Upper lobe of left lung (tissue), 6 donors: ENCODE measurements at regions not wholly inside any gene's neighbourhood (a gene's known extent, or its start where the extent isn't known, plus 50 kb on each side); places are given as distances from the start of the nearest gene placed in this dataset.
A peak's percentile ranks its signal among the peaks of the same experiment; 100 is the strongest.

Source experiments
- ATAC-seq, 2 donors: fragments of 200-7000 bp; cut with Tn5 transposase; one replicate each; pipeline ENCODE4 v1.9.1; 2022; ENCODE audit warnings: mild to moderate bottlenecking in 2 of 2, moderate library complexity in 2 of 2; ENCODE audit not compliant: low FRiP score in 2 of 2
- DNase-seq, 2 donors: peaks; one replicate each; pipeline ENCODE4 v3.0.0-alpha.2; 2019 to 2020
- H3K27ac ChIP-seq, 4 donors: fragments of 200-600 bp; sonication (generic); one replicate each; pipeline ENCODE4 v1.5.1; 2016 to 2019
- H3K27me3 ChIP-seq, 4 donors: fragments of 200-600 bp; sonication (generic); one replicate each; pipeline ENCODE4 v1.5.1; 2017 to 2019
- H3K36me3 ChIP-seq, 4 donors: fragments of 200-600 bp; sonication (generic); one replicate each; pipeline ENCODE4 v1.5.1; 2016 to 2019
- H3K4me1 ChIP-seq, 4 donors: fragments of 200-600 bp; sonication (generic); one replicate each; pipeline ENCODE4 v1.5.1; 2018 to 2019
- H3K4me3 ChIP-seq, 4 donors: fragments of 200-600 bp; sonication (generic); one replicate each; pipeline ENCODE4 v1.5.1; 2017 to 2019; ENCODE audit warnings: mild to moderate bottlenecking in 2 of 4, moderate library complexity in 1 of 4
- H3K9me3 ChIP-seq, 4 donors: fragments of 200-600 bp; sonication (generic); one replicate each; pipeline ENCODE4 v1.5.1; 2018 to 2019
- EP300 ChIP-seq, 4 donors: sonication (generic); formaldehyde crosslinking; IDR thresholded peaks; one replicate each; pipeline ENCODE4 v1.5.1; 2017; ENCODE audit warnings: antibody characterized with exemption in 4 of 4, control low read depth in 2 of 4
- POLR2A ChIP-seq, 4 donors: fragments of 450-650 bp; IDR thresholded peaks; one replicate each; pipeline ENCODE4 v1.5.1; 2016 to 2017; ENCODE audit warnings: antibody characterized with exemption in 4 of 4, mild to moderate bottlenecking in 2 of 4
- POLR2AphosphoS5 ChIP-seq, 2 donors: sonication (generic); formaldehyde crosslinking; IDR thresholded peaks; one replicate each; pipeline ENCODE4 v1.5.1; 2017; ENCODE audit warnings: antibody characterized with exemption in 2 of 2
- WGBS, 2 donors: methylation state at CpG; one replicate each; pipeline ENCODE4 v1.1.5; 2017 to 2018; 5-methylcytosine and 5-hydroxymethylcytosine counted together
- TF ChIP-seq, protein P1 (sequence below), 6 experiments: fragments of 450-650 bp in 4 of 6; fragments of 200-600 bp in 2 of 6; sonication (generic) in 2 of 6; IDR thresholded peaks; one replicate each; pipeline ENCODE4 v1.5.1; 2016 to 2019; ENCODE audit warnings: antibody characterized with exemption in 6 of 6
- donor health status: DM: no; HTN: no; CAD: no; lungs with moderate emphysema.
- donor health status: DM: no; HTN: yes; CAD: no; lungs with severe emphysema.

- H3K36me3 ChIP-seq = no peaks in the 10 kb centered on the region
- no peaks in the 10 kb centered on the region for H3K4me1 ChIP-seq
- H3K27ac ChIP-seq = no peak overlapping the region
- no peaks in the 10 kb centered on the region for H3K9me3 ChIP-seq
- H3K27me3 ChIP-seq = no peaks in the 10 kb centered on the region
- ATAC-seq (peak in 1 of 2 donors; percentile 22), DNase-seq (no peak)
- 56 to 57% methylated on average over 10 of the region's 10 CpGs for WGBS, 2 donors
- TF ChIP-seq EP300 (IDR thresholded peaks at IDR 0.05) (no peak), POLR2AphosphoS5 (IDR thresholded peaks at IDR 0.05) (no peak), POLR2A (IDR thresholded peaks at IDR 0.05) (no peak)
- TF ChIP-seq, protein P1, sequence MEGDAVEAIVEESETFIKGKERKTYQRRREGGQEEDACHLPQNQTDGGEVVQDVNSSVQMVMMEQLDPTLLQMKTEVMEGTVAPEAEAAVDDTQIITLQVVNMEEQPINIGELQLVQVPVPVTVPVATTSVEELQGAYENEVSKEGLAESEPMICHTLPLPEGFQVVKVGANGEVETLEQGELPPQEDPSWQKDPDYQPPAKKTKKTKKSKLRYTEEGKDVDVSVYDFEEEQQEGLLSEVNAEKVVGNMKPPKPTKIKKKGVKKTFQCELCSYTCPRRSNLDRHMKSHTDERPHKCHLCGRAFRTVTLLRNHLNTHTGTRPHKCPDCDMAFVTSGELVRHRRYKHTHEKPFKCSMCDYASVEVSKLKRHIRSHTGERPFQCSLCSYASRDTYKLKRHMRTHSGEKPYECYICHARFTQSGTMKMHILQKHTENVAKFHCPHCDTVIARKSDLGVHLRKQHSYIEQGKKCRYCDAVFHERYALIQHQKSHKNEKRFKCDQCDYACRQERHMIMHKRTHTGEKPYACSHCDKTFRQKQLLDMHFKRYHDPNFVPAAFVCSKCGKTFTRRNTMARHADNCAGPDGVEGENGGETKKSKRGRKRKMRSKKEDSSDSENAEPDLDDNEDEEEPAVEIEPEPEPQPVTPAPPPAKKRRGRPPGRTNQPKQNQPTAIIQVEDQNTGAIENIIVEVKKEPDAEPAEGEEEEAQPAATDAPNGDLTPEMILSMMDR (IDR thresholded peaks at IDR 0.05) = no peak
- H3K4me3 ChIP-seq = no peak overlapping the region
Observed at GRCh38 chr2:221309892-221310583, 262.1 kb downstream of the EPHA4 start.

- TF ChIP-seq EP300 (IDR thresholded peaks at IDR 0.05) (no peak), POLR2AphosphoS5 (IDR thresholded peaks at IDR 0.05) (no peak), POLR2A (IDR thresholded peaks at IDR 0.05) (no peak)
- TF ChIP-seq, protein P1 (IDR thresholded peaks at IDR 0.05) = no peak
- WGBS, 2 donors = 85 to 86% methylated on average over 1 of the region's 1 CpG
Observed at GRCh38 chr2:221310730-221311129, 261.4 kb downstream of the EPHA4 start.

GRCh38 chr2:221312634-221313033, 259.5 kb downstream of the EPHA4 start:
- Histone ChIP-seq H3K4me1 (no peaks in the 10 kb centered on the region), H3K27ac (no peak overlapping the region), H3K27me3 (no peaks in the 10 kb centered on the region), H3K9me3 (no peaks in the 10 kb centered on the region), H3K4me3 (no peak overlapping the region), H3K36me3 (no peaks in the 10 kb centered on the region)
- TF ChIP-seq POLR2AphosphoS5 (IDR thresholded peaks at IDR 0.05) = no peak
- TF ChIP-seq, protein P1 (IDR thresholded peaks at IDR 0.05) = no peak
- no peak for TF ChIP-seq EP300 (IDR thresholded peaks at IDR 0.05)
- TF ChIP-seq POLR2A (IDR thresholded peaks at IDR 0.05) = no peak
- ATAC-seq (no peak), DNase-seq (no peak)

More at GRCh38 chr2:221310730-221311129, 261.4 kb downstream of the EPHA4 start:
- Histone ChIP-seq H3K27ac (no peak overlapping the region), H3K4me1 (no peaks in the 10 kb centered on the region), H3K27me3 (no peaks in the 10 kb centered on the region), H3K4me3 (no peak overlapping the region), H3K9me3 (no peaks in the 10 kb centered on the region), H3K36me3 (no peaks in the 10 kb centered on the region)
- no peak for DNase-seq
- ATAC-seq = no peak

DNA sequence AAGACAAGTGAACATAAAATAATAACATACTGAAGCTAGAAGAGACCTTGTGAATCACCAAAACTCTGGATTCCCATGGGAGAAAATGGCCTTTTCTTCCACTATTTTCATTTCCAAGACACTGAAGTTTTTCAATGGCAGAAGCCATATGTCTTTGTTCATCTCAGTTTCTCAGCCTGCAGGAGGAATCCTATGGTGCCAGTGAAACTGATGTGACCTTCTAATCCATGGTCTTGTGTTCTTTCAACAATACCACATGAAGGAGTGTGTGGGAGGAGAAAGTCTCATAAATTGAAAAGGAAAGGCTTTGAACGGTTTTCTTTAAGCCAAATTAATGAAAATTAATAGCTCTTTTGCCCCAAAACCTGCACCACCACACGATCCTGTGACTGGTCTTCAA, 257.3 kb downstream of the EPHA4 start:
- Histone ChIP-seq H3K27ac (no peak overlapping the region), H3K36me3 (no peaks in the 10 kb centered on the region), H3K4me3 (no peak overlapping the region), H3K4me1 (no peaks in the 10 kb centered on the region), H3K27me3 (no peaks in the 10 kb centered on the region), H3K9me3 (no peaks in the 10 kb centered on the region)
- ATAC-seq (no peak), DNase-seq (no peak)
- WGBS, 2 donors = 45 to 51% methylated on average over 2 of the region's 2 CpGs
- TF ChIP-seq, protein P1 (IDR thresholded peaks at IDR 0.05) = no peak
